H1 (cell line): ENCODE measurements at regions not wholly inside any gene's neighbourhood (a gene's known extent, or its start where the extent isn't known, plus 50 kb on each side); places are given as distances from the start of the nearest gene placed in this dataset.
A peak's percentile ranks its signal among the peaks of the same experiment; 100 is the strongest.
"Not testable (repeated sequence)": the region's sequence is repeated elsewhere in the genome, so short reads cannot be mapped to it uniquely, and the experiment has no call there.

Source experiments
- CTCF ChIA-PET: fragments of 300-600 bp; sonication (Branson Sonifier 250); formaldehyde crosslinking; loops from one replicate; lab custom pipeline; 2021; ENCODE audit not compliant: partially characterized antibody; lab: Charles Lee
- POLR2A ChIA-PET: fragments of 300-600 bp; sonication (Branson Sonifier 250); formaldehyde crosslinking; loops from one replicate; lab custom pipeline; 2021; ENCODE audit warnings: inconsistent platforms; ENCODE audit not compliant: partially characterized antibody; lab: Charles Lee
- DNase-seq, 2 experiments: peaks; one replicate each; pipeline versions ENCODE4 v3.0.0 to v3.0.0-alpha.2; 2010 to 2022; ENCODE audit warnings: low spot score in 2 of 2, low read depth in 1 of 2, mixed read lengths in 1 of 2
- FAIRE-seq: peaks from 2 replicates; lab custom pipeline; 2011; peaks lifted over from hg19 to GRCh38; lab: Jason Lieb, UNC
- H2AFZ ChIP-seq: 2 replicates; pipeline ENCODE4 v1.8.1; 2012; ENCODE audit warnings: low read length, inconsistent platforms
- H2AK5ac ChIP-seq: 2 replicates; pipeline ENCODE4 v1.6.1; 2013; ENCODE audit warnings: low read depth, low read length
- H2BK120ac ChIP-seq: replicated peaks from 2 replicates; pipeline ENCODE3; 2013; ENCODE audit warnings: low read depth, low read length, inconsistent platforms
- H2BK12ac ChIP-seq: 2 replicates; pipeline ENCODE4 v1.6.1; 2013; ENCODE audit warnings: low read depth, low read length
- H2BK15ac ChIP-seq: 2 replicates; pipeline ENCODE4 v1.6.1; 2013; ENCODE audit warnings: low read length
- H2BK20ac ChIP-seq: 2 replicates; pipeline ENCODE4 v1.6.1; 2013; ENCODE audit warnings: low read length
- H2BK5ac ChIP-seq: 2 replicates; pipeline ENCODE4 v1.6.1; 2013; ENCODE audit warnings: low read depth, low read length
- H3K14ac ChIP-seq: 2 replicates; pipeline ENCODE4 v1.6.1; 2013; ENCODE audit warnings: inconsistent platforms; ENCODE audit not compliant: insufficient read length
- H3K18ac ChIP-seq: 2 replicates; pipeline ENCODE4 v1.6.1; 2013; ENCODE audit warnings: low read length; ENCODE audit errors: extremely low read depth
- H3K23ac ChIP-seq: 2 replicates; pipeline ENCODE4 v1.6.1; 2013; ENCODE audit warnings: inconsistent platforms; ENCODE audit not compliant: insufficient read length
- H3K23me2 ChIP-seq: 2 replicates; pipeline ENCODE4 v1.6.1; 2013; ENCODE audit warnings: low read depth, low read length
- H3K27ac ChIP-seq: 2 replicates; pipeline ENCODE4 v1.6.1; 2011; ENCODE audit warnings: low read depth, low read length, inconsistent platforms
- H3K27me3 ChIP-seq, 4 experiments: replicated peaks in 1 of 4; 1 replicate in 1 of 4; 2 replicates in 3 of 4; pipeline versions ENCODE4 v1.6.1 to v1.8.1; 2011 to 2013; ENCODE audit warnings: low read length in 3 of 4, mild to moderate bottlenecking in 3 of 4, inconsistent platforms in 2 of 4, mixed read lengths in 2 of 4, moderate library complexity in 1 of 4; ENCODE audit not compliant: control insufficient read depth in 3 of 4, insufficient read depth in 3 of 4; ENCODE audit errors: extremely low read depth in 1 of 4
- H3K36me3 ChIP-seq, 4 experiments: 2 replicates each; pipeline versions ENCODE4 v1.6.1 to v1.8.1; 2011 to 2013; ENCODE audit warnings: mild to moderate bottlenecking in 4 of 4, low read length in 3 of 4, moderate library complexity in 2 of 4, control low read depth in 1 of 4, inconsistent platforms in 1 of 4; ENCODE audit not compliant: insufficient read depth in 4 of 4, control insufficient read depth in 2 of 4
- H3K4ac ChIP-seq: replicated peaks from 2 replicates; pipeline ENCODE3; 2013; ENCODE audit warnings: low read length, low read depth, mixed read lengths, inconsistent platforms; ENCODE audit not compliant: insufficient read length
- H3K4me1 ChIP-seq, 4 experiments: replicated peaks in 1 of 4; 1 replicate in 1 of 4; 2 replicates in 3 of 4; pipeline versions ENCODE4 v1.6.1 to v1.8.1; 2011 to 2013; ENCODE audit warnings: low read length in 3 of 4, inconsistent platforms in 2 of 4, mixed read lengths in 1 of 4; ENCODE audit not compliant: insufficient read depth in 4 of 4, control insufficient read depth in 3 of 4
- H3K4me2 ChIP-seq, 2 experiments: 2 replicates each; pipeline versions ENCODE4 v1.6.1 to v1.8.1; 2011 to 2013; ENCODE audit warnings: low read depth in 2 of 2, low read length in 2 of 2, control low read depth in 1 of 2, inconsistent platforms in 1 of 2, mild to moderate bottlenecking in 1 of 2; ENCODE audit not compliant: insufficient read depth in 1 of 2
- H3K4me3 ChIP-seq, 4 experiments: fragments of 200-600, 300-600 bp in 1 of 4; sonication (generic), shearing (Covaris generic), sonication (Bioruptor Twin) in 1 of 4; 2 replicates each; pipeline versions ENCODE4 v1.5.1 to v1.8.1; 2011 to 2016; ENCODE audit warnings: low read length in 4 of 4, low read depth in 3 of 4, control low read depth in 2 of 4, inconsistent platforms in 2 of 4, mild to moderate bottlenecking in 2 of 4, mixed read lengths in 1 of 4, moderate library complexity in 1 of 4; ENCODE audit not compliant: insufficient read depth in 2 of 4; ENCODE audit errors: extremely low read depth in 1 of 4
- H3K56ac ChIP-seq: replicated peaks from 2 replicates; pipeline ENCODE3; 2013; ENCODE audit warnings: low read depth, mild to moderate bottlenecking, mixed read lengths, low read length, inconsistent platforms; ENCODE audit not compliant: insufficient read length
- H3K79me1 ChIP-seq: 2 replicates; pipeline ENCODE4 v1.6.1; 2013; ENCODE audit warnings: low read depth, low read length, control low read depth
- H3K79me2 ChIP-seq, 2 experiments: 2 replicates each; pipeline versions ENCODE4 v1.6.1 to v1.8.1; 2012 to 2013; ENCODE audit warnings: low read length in 2 of 2, mild to moderate bottlenecking in 2 of 2, inconsistent platforms in 1 of 2; ENCODE audit not compliant: insufficient read depth in 2 of 2, control insufficient read depth in 1 of 2
- H3K9ac ChIP-seq, 4 experiments: replicated peaks in 1 of 4; 1 replicate in 1 of 4; 2 replicates in 3 of 4; pipeline versions ENCODE4 v1.6.1 to v1.8.1; 2011 to 2013; ENCODE audit warnings: low read depth in 3 of 4, low read length in 3 of 4, control low read depth in 2 of 4, mild to moderate bottlenecking in 2 of 4, moderate library complexity in 2 of 4, inconsistent platforms in 1 of 4; ENCODE audit errors: extremely low read depth in 1 of 4
- H3K9me3 ChIP-seq, 2 experiments: 2 replicates each; pipeline versions ENCODE4 v1.6.1 to v1.8.1; 2012 to 2013; ENCODE audit warnings: mild to moderate bottlenecking in 2 of 2, moderate library complexity in 2 of 2, control low read depth in 1 of 2, inconsistent platforms in 1 of 2, low read depth in 1 of 2, low read length in 1 of 2, mixed read lengths in 1 of 2; ENCODE audit not compliant: insufficient read depth in 2 of 2
- H4K20me1 ChIP-seq, 2 experiments: replicated peaks in 1 of 2; 2 replicates each; pipeline versions ENCODE3 to v1.8.1; 2011 to 2013; ENCODE audit warnings: inconsistent platforms in 2 of 2, low read length in 2 of 2, mild to moderate bottlenecking in 1 of 2; ENCODE audit not compliant: insufficient read depth in 2 of 2, control insufficient read depth in 1 of 2
- H4K5ac ChIP-seq: 2 replicates; pipeline ENCODE4 v1.6.1; 2013; ENCODE audit warnings: low read length, low read depth, mixed read lengths, inconsistent platforms; ENCODE audit not compliant: insufficient read length
- H4K8ac ChIP-seq: 2 replicates; pipeline ENCODE4 v1.8.0; 2013; ENCODE audit warnings: mild to moderate bottlenecking, moderate library complexity, low read length, inconsistent platforms; ENCODE audit not compliant: insufficient read depth; ENCODE audit errors: extremely low read depth
- H4K91ac ChIP-seq: replicated peaks from 2 replicates; pipeline ENCODE3; 2013; ENCODE audit warnings: low read length, mixed read lengths, inconsistent platforms; ENCODE audit not compliant: insufficient read length
- NRF1 ChIP-seq: IDR thresholded peaks from 2 replicates; pipeline ENCODE4 v1.6.1; 2011; ENCODE audit warnings: mild to moderate bottlenecking, low read depth, low read length, improper control_type of control experiment
- RAD21 ChIP-seq, 2 experiments: IDR thresholded peaks in 1 of 2; conservative IDR thresholded peaks in 1 of 2; 2 replicates each; pipeline ENCODE4 v1.6.1; 2011; ENCODE audit warnings: low read depth in 2 of 2, low read length in 2 of 2, improper control_type of control experiment in 1 of 2, inconsistent platforms in 1 of 2, mild to moderate bottlenecking in 1 of 2, moderate library complexity in 1 of 2
- WGBS, 2 experiments: shearing (Covaris generic) in 1 of 2; methylation state at CpG; one replicate each; pipeline versions ENCODE4 v1.1.6 to v1.1.7; 2013 to 2015; ENCODE audit warnings: low lambda C conversion rate in 2 of 2, mixed read lengths in 2 of 2, inconsistent platforms in 1 of 2, low coverage in 1 of 2, missing lambda C conversion rate in 1 of 2; ENCODE audit not compliant: insufficient replicate concordance in 2 of 2, insufficient coverage in 1 of 2, insufficient read length in 1 of 2; ENCODE audit errors: extremely low coverage in 1 of 2, missing lambda C conversion rate in 1 of 2; 5-methylcytosine and 5-hydroxymethylcytosine counted together
- TF ChIP-seq, protein P1 (sequence below): IDR thresholded peaks from 2 replicates; pipeline ENCODE4 v1.6.1; 2011; ENCODE audit warnings: low read depth, mild to moderate bottlenecking, low read length; ENCODE audit not compliant: insufficient read depth

DNA sequence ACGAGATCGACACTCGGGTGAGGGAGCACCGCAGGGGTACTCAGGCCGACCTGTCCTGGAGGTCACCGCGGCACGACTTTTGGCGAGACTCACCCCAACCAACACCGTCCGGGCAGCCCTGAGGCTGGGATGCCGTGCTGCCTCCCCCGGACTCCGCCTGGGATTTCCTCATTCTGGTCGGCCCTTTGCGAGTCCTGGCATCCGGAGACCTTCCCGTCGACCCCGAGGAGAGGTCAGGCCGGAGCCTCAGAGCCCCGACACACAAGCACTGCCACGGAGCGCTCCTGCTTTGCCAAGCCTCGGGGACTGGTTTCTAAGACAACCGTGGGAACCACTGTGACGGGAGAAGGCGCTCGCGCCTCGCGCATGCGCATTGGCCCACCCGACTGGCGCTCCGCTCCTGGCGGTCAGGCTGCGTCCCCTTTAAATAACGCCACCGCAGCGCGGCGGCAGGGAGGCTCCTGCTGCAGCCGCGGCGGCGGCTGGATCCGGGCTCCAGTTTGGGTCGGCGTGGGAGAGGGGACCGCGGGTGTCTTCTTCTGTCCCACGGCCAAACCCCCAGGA is 166.4 kb upstream of the ZNF337 start:
- DNase-seq: peak; percentile 59 to 96
- H4K91ac ChIP-seq, H3K79me1 ChIP-seq, H3K56ac ChIP-seq, H3K4ac ChIP-seq, H2BK15ac ChIP-seq, H3K9ac ChIP-seq, POLR2A ChIA-PET, H3K36me3 ChIP-seq, H3K27ac ChIP-seq, H3K18ac ChIP-seq, H2AK5ac ChIP-seq, H4K8ac ChIP-seq, CTCF ChIA-PET, H4K20me1 ChIP-seq, H2AFZ ChIP-seq, H3K14ac ChIP-seq, H3K79me2 ChIP-seq, H2BK5ac ChIP-seq, H2BK120ac ChIP-seq, H2BK20ac ChIP-seq, H3K23ac ChIP-seq, FAIRE-seq, H4K5ac ChIP-seq: not testable (repeated sequence)
- TF ChIP-seq RAD21 (IDR thresholded peaks at IDR 0.05 in 1 of 2, conservative IDR thresholded peaks at IDR 0.05 in 1 of 2; ENCODE audit: low read depth in 2 of 2, low read length in 2 of 2): 0 out of 4 replicates have a peak, but pooled peaks of 1 of the 2 experiments have one; percentile 10
- TF ChIP-seq, protein P1, sequence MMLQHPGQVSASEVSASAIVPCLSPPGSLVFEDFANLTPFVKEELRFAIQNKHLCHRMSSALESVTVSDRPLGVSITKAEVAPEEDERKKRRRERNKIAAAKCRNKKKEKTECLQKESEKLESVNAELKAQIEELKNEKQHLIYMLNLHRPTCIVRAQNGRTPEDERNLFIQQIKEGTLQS: 0 out of 2 replicates have a peak, but pooled peaks have one; percentile 13
- peak; percentile 52 for TF ChIP-seq NRF1
- H3K27me3 ChIP-seq: peaks cover 39 to 91% (median 75%) of the 10 kb centered on the region in 4 experiments
- 56% methylated on average over 12 of the region's 53 CpGs; no CpG with 5 or more reads in 1 of the 2 experiments for whole genome bisulfite sequencing, 2 experiments
- H3K9me3 ChIP-seq: peaks cover 0 to 66% of the 10 kb centered on the region in 2 experiments; a peak in 2 of 4 replicates
- H3K4me1 ChIP-seq: peaks cover 0 to 13% (median under 1%) of the 10 kb centered on the region in 4 experiments; a peak in 4 of 7 replicates
- H3K4me3 ChIP-seq: peak overlapping the region in 2 of 4 experiments; percentile 42 to 51; a peak in 3 of 8 replicates
- H3K4me2 ChIP-seq: peak overlapping the region; percentile 59 to 78
- peaks cover 10% of the 10 kb centered on the region for H3K23me2 ChIP-seq
- 0 out of 2 replicates have a peak overlapping the region, but pooled peaks have one; percentile 27 for H2BK12ac ChIP-seq
